ENCODE measurements at regions not wholly inside any gene's neighbourhood (a gene's known extent, or its start where the extent isn't known, plus 50 kb on each side); places are given as distances from the start of the nearest gene placed in this dataset.

GRCh38 chr5:79924936-79925893, 65.8 kb downstream of the MTX3 start:
- TF ChIP-seq TAF1 (IDR thresholded peaks at IDR 0.05; ENCODE audit: borderline replicate concordance, low read depth, low read length) (no peak), POLR2A (IDR thresholded peaks at IDR 0.05; ENCODE audit: low read depth, low read length) (no peak)

All from GM12892 (cell line).